Fibroblast of skin of left quadriceps (primary cell): ENCODE measurements at regions not wholly inside any gene's neighbourhood (a gene's known extent, or its start where the extent isn't known, plus 50 kb on each side); places are given as distances from the start of the nearest gene placed in this dataset.
A peak's percentile ranks its signal among the peaks of the same experiment; 100 is the strongest.

ENCODE experiments used
- DNase-seq, 2 experiments: peaks; one replicate each; pipeline ENCODE4 v3.0.0-alpha.2; 2013; ENCODE audit warnings: low read depth in 2 of 2

- DNase-seq: no peak
Measured at GRCh38 chr6:79864421-79864820, 82.9 kb downstream of the ELOVL4 start.

- no peak for DNase-seq
Measured at GRCh38 chr6:79864001-79864400, 83.4 kb downstream of the ELOVL4 start.

- DNase-seq: no peak
Measured at GRCh38 chr6:79863566-79863965, 83.8 kb downstream of the ELOVL4 start.

- no peak for DNase-seq
Measured at GRCh38 chr6:79862711-79863110, 84.6 kb downstream of the ELOVL4 start.

- no peak for DNase-seq
Measured at GRCh38 chr6:79862126-79862525, 85.2 kb downstream of the ELOVL4 start.

GRCh38 chr6:79861023-79861422 is 86.3 kb downstream of the ELOVL4 start:
- no peak for DNase-seq

- DNase-seq: no peak
Measured at GRCh38 chr6:79847426-79847825, 99.9 kb downstream of the ELOVL4 start.

DNA sequence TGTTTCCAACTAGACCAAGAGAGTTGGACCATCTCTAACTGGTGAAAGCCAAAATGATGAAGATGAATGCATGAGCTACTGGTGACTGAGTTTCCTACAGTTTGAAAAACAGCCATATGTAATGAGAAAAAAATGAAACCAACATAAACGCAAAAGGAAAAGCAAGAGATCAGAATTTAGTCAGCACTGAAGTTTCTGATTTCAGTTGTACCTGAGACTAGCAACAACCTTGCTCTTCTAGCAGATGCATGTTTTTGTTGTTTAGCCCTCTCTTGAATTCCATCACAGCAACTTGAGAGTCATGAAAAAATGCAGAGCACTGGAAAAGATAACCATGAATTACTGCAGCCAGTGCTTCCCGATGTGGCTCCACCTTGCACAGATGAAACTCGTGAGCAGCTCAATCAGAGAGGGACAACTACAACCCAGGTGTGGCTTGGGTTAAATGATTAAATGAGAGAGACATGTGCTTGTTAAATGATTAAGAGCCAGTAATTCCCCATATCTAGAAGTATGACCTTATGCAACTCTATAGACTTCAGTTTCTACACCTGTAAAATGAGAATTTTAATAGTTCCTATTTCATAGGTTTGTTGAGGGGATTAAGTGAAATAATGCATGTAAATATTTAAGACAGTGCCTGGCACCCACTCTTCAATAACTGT is 104.8 kb downstream of the ELOVL4 start:
- no peak for DNase-seq

- no peak for DNase-seq
Measured at GRCh38 chr6:79841577-79842375, 105.6 kb downstream of the ELOVL4 start.

- no peak for DNase-seq
Measured at GRCh38 chr6:79838851-79839250, 108.5 kb downstream of the ELOVL4 start.

- peak; percentile 74 to 77 for DNase-seq
Measured at GRCh38 chr6:79833964-79834284, 113.4 kb downstream of the ELOVL4 start.

DNA sequence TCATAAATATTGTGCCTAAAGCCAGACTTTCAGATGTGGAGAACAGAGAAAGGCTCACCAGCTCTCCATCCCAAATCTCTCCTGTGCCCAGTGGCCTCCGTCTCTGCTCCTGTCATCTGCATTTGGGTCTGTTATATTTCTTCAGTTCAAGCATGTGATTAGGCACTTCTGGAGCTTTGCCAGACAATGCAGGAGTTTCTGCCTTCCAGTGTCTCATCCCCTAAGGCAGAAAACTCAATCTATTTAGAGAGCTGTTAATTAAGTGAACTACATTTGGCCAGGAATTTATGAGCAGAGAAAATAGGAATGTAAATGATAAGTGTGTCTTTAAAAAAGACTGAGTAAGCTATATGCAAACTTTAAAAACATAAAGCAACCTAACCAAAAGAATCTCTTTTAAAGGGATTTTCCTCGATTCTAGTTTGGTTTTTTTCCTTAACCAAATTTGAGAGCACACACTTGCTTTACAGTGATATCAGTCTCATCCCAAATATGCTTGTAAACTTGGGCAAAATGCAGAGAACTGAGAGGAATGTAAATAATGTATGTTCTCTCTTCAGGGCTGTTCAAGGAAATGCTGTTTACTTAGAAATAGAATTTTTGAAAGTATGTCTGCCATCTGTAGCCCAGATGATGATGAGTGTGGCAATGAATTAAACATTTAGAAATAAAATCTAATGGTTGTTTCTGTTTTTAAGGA is 113.9 kb downstream of the ELOVL4 start:
- DNase-seq: peak; percentile 17 to 18

GRCh38 chr6:79832723-79833122 is 114.6 kb downstream of the ELOVL4 start:
- DNase-seq: no peak

- peak; percentile 24 to 39 for DNase-seq
Measured at GRCh38 chr6:79824202-79824601, 123.2 kb downstream of the ELOVL4 start.

DNA sequence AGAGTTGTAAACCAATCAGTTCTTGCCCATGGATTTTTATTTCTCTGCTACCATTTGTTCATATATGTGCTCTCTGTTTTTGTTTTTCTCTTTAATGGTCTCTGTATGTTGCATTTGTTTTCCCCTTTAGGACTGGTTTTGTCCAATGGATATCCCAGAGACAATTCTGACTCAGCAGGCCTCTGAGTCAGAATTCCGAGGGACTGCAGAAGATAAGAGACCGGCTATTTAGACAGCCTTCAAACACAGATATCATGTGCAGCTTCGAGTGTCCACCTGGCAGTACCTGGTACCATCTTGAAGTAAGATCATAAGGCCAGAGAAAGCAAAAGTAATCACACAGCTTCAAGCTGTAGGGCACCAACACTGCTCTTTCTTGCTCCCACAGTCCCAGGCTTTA is 125.5 kb downstream of the ELOVL4 start:
- DNase-seq: no peak

DNA sequence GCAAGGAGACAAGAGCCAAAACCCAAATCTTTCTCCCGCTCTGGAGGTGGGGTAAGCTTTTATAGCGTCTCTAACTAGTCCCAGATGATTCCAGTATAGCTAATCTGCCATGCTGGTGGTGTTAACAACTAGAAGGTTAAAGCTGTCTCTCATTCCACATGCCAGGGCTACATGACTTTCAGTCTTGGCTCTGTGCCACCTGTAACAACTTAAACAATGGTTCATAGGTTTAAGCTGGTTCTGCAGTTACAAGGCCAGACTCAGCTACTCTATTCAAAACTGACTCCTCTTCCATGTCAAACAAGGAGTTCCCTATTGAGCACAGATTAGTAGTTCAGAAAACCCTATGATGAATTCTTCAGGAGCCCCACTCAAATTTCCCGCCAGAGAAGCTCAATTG is 128.9 kb downstream of the ELOVL4 start:
- DNase-seq: no peak

DNA sequence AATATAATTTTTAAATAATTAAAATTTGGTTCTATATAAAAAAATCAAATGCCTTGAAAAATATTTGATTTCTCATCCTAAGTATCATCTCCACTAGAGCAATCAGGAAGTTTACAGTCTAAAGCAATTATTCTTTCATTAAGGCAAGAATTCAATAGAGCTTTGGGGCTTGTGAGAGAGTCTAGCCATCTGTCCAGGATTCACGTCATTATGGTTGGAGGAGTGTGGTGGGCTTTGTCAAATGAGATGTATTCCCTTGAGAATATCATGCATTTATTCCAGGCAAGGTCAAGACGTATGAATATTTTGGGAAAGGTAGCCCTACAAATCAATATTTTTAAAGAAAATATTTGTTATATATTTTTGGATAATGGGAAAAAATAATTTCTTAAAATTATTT is 132.4 kb downstream of the ELOVL4 start:
- no peak for DNase-seq

GRCh38 chr6:79813854-79814709 is 133.3 kb downstream of the ELOVL4 start:
- peak; percentile 28 to 35 for DNase-seq

DNA sequence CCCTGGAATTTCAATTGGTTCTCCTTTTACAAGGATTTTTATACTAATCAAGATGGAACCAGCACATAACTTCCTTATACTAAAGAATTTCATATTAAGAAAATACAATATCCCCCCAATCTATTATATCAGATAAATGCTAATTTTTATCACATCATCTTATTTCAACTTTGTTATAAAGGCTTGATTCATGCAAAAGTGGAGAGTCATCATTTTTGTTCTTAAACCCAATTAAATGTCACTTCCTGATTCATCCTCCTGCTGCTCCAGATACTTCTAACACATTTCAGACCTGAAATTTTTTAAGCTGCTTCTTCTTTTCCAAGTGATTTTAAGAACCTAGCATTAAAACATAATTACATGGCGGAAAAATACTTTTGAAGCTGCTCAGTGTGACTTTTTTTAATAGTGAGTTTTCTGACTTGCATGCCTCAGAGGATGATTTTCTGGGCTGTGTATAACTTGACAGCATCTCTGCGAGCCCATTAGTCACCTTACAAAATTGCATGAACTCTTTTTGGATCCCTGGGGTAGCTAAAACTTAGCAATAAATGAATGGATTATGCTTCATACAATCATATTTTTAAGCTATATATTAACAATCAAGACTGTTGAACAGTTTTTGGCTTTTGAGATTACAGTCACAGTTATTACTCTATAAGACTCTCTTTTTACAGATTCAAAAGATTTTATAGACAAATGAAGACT is 134.1 kb downstream of the ELOVL4 start:
- DNase-seq: no peak

- no peak for DNase-seq
Measured at GRCh38 chr6:79812195-79812594, 135.2 kb downstream of the ELOVL4 start.

GRCh38 chr6:79810871-79811270 is 136.5 kb downstream of the ELOVL4 start:
- DNase-seq: no peak
